Osteocyte (in vitro differentiated cells): ENCODE measurements at regions not wholly inside any gene's neighbourhood (a gene's known extent, or its start where the extent isn't known, plus 50 kb on each side); places are given as distances from the start of the nearest gene placed in this dataset.

ENCODE experiments used
- DNase-seq: peaks from one replicate; pipeline ENCODE4 v3.0.0; 2021; ENCODE audit warnings: mixed read lengths; ENCODE audit not compliant: unreplicated experiment; ENCODE audit errors: extremely low spot score
- H3K27ac Mint-ChIP-seq: one replicate; pipeline ENCODE4 v1.8.0; 2021; ENCODE audit warnings: mild to moderate bottlenecking, mixed read lengths; ENCODE audit not compliant: unreplicated experiment
- H3K27me3 Mint-ChIP-seq: one replicate; pipeline ENCODE4 v1.8.0; 2021; ENCODE audit warnings: mixed read lengths; ENCODE audit not compliant: unreplicated experiment
- H3K36me3 Mint-ChIP-seq: one replicate; pipeline ENCODE4 v1.8.0; 2021; ENCODE audit warnings: mixed read lengths; ENCODE audit not compliant: unreplicated experiment
- H3K4me1 Mint-ChIP-seq: one replicate; pipeline ENCODE4 v1.8.0; 2021; ENCODE audit warnings: mixed read lengths; ENCODE audit not compliant: unreplicated experiment
- H3K4me3 Mint-ChIP-seq: one replicate; pipeline ENCODE4 v1.8.0; 2021; ENCODE audit warnings: mild to moderate bottlenecking, moderate library complexity, mixed read lengths; ENCODE audit not compliant: unreplicated experiment
- H3K9me3 Mint-ChIP-seq: one replicate; pipeline ENCODE4 v1.8.0; 2021; ENCODE audit warnings: mixed read lengths; ENCODE audit not compliant: unreplicated experiment
- CTCF ChIP-seq: fragments of 200-600 bp; sonication (generic); IDR thresholded peaks from 2 replicates; pipeline ENCODE4 v1.5.0; 2021; ENCODE audit warnings: antibody characterized with exemption, mild to moderate bottlenecking, moderate library complexity

GRCh38 chr20:20820104-20820503 is 107.7 kb upstream of the RALGAPA2 start:
- H3K27ac Mint-ChIP-seq, result no peak overlapping the region
- H3K27me3 Mint-ChIP-seq, result peaks cover 22% of the 10 kb centered on the region
- no peaks in the 10 kb centered on the region for H3K36me3 Mint-ChIP-seq
- no peak for DNase-seq
- H3K4me1 Mint-ChIP-seq, result no peaks in the 10 kb centered on the region
- no peak for TF ChIP-seq CTCF
- H3K4me3 Mint-ChIP-seq, result no peak overlapping the region
- H3K9me3 Mint-ChIP-seq, result no peaks in the 10 kb centered on the region

- no peak for DNase-seq
- no peak for TF ChIP-seq CTCF
- Mint-ChIP-seq H3K36me3 (no peaks in the 10 kb centered on the region), H3K4me3 (no peak overlapping the region), H3K9me3 (no peaks in the 10 kb centered on the region), H3K27me3 (peaks cover 16% of the 10 kb centered on the region), H3K4me1 (no peaks in the 10 kb centered on the region), H3K27ac (no peak overlapping the region)
Observed at GRCh38 chr20:20816969-20817755, 104.7 kb upstream of the RALGAPA2 start.

- Mint-ChIP-seq H3K27ac (no peak overlapping the region), H3K4me1 (no peaks in the 10 kb centered on the region), H3K27me3 (peaks cover 11% of the 10 kb centered on the region), H3K9me3 (no peaks in the 10 kb centered on the region), H3K36me3 (no peaks in the 10 kb centered on the region), H3K4me3 (no peak overlapping the region)
- TF ChIP-seq CTCF, result no peak
- no peak for DNase-seq
Observed at GRCh38 chr20:20815711-20816455, 103.4 kb upstream of the RALGAPA2 start.

- no peaks in the 10 kb centered on the region for H3K4me1 Mint-ChIP-seq
- no peak overlapping the region for H3K4me3 Mint-ChIP-seq
- H3K9me3 Mint-ChIP-seq, result no peaks in the 10 kb centered on the region
- no peak overlapping the region for H3K27ac Mint-ChIP-seq
- H3K36me3 Mint-ChIP-seq, result no peaks in the 10 kb centered on the region
- no peak for DNase-seq
- peaks cover 7% of the 10 kb centered on the region for H3K27me3 Mint-ChIP-seq
- no peak for TF ChIP-seq CTCF
Observed at GRCh38 chr20:20814685-20815084, 102.2 kb upstream of the RALGAPA2 start.

- H3K4me1 Mint-ChIP-seq, result no peaks in the 10 kb centered on the region
- no peak for TF ChIP-seq CTCF
- no peaks in the 10 kb centered on the region for H3K9me3 Mint-ChIP-seq
- H3K27me3 Mint-ChIP-seq, result peaks cover 4% of the 10 kb centered on the region
- no peaks in the 10 kb centered on the region for H3K36me3 Mint-ChIP-seq
- DNase-seq, result no peak
- no peak overlapping the region for H3K27ac Mint-ChIP-seq
- H3K4me3 Mint-ChIP-seq, result no peak overlapping the region
Observed at GRCh38 chr20:20812136-20812535, 99.7 kb upstream of the RALGAPA2 start.
